K562 (cell line): ENCODE measurements at regions not wholly inside any gene's neighbourhood (a gene's known extent, or its start where the extent isn't known, plus 50 kb on each side); places are given as distances from the start of the nearest gene placed in this dataset.

Experiments used
- ATAC-seq: fragments of 200-7000 bp; cut with Tn5 transposase; 3 replicates; pipeline ENCODE4 v1.9.1; 2020; ENCODE audit warnings: moderate library complexity
- BruUV-seq: library from RNA; stranded (reverse); fragments of 400-500 nt; replicated peaks from 2 replicates; lab custom pipeline; 2021; lab: Mats Ljungman, UMichigan
- CTCF ChIA-PET: fragments of 300-600 bp; formaldehyde crosslinking; extraction: SDS; loops from one replicate; lab custom pipeline; 2021; ENCODE audit warnings: low intra/inter-chr PET ratio; lab: Yijun Ruan, JAX
- POLR2A ChIA-PET: fragments of 300-600, 350-650 bp; sonication (Branson Sonifier 250); formaldehyde crosslinking; extraction: SDS; loops from one replicate; lab custom pipeline; 2021; ENCODE audit warnings: antibody characterized with exemption, inconsistent platforms; lab: Yijun Ruan, JAX
- DNase-seq, 4 experiments: peaks; one replicate each; pipeline versions ENCODE4 v3.0.0 to v3.0.0-alpha.2; 2011 to 2018; ENCODE audit warnings: low spot score in 3 of 4, mixed read lengths in 3 of 4; ENCODE audit errors: extremely low read depth in 1 of 4
- FAIRE-seq: peaks from 2 replicates; lab custom pipeline; 2011; peaks lifted over from hg19 to GRCh38; lab: Jason Lieb, UNC
- H2AFZ ChIP-seq: 2 replicates; pipeline ENCODE4 v1.6.0; 2011; ENCODE audit warnings: low read depth, low read length, control low read depth, inconsistent platforms
- H3K27ac ChIP-seq: fragments of 200-600 bp; 3 replicates; pipeline ENCODE4 v1.8.0; 2011; ENCODE audit warnings: low read depth, mild to moderate bottlenecking, control low read depth, inconsistent platforms, low read length, moderate library complexity, mixed read lengths; ENCODE audit errors: extremely low read depth
- H3K27me3 ChIP-seq, 2 experiments: fragments of 300-600 bp in 1 of 2; 2 replicates in 1 of 2; 3 replicates in 1 of 2; pipeline versions ENCODE4 v1.6.0 to v1.8.0; 2011; ENCODE audit warnings: inconsistent platforms in 2 of 2, low read length in 2 of 2, mild to moderate bottlenecking in 1 of 2, mixed read lengths in 1 of 2, moderate library complexity in 1 of 2; ENCODE audit not compliant: control insufficient read depth in 2 of 2, insufficient read depth in 2 of 2
- H3K36me3 ChIP-seq: fragments of 300-600 bp; 3 replicates; pipeline ENCODE4 v1.8.0; 2011; ENCODE audit warnings: mild to moderate bottlenecking, low read length, inconsistent platforms; ENCODE audit not compliant: control insufficient read depth, insufficient read depth
- H3K4me1 ChIP-seq, 2 experiments: fragments of 200-600 bp in 1 of 2; replicated peaks in 1 of 2; 2 replicates in 1 of 2; 3 replicates in 1 of 2; pipeline versions ENCODE4 v1.5.1 to v1.8.0; 2011; ENCODE audit warnings: inconsistent platforms in 2 of 2, low read length in 2 of 2, mild to moderate bottlenecking in 1 of 2, mixed read lengths in 1 of 2, moderate library complexity in 1 of 2; ENCODE audit not compliant: control insufficient read depth in 2 of 2, insufficient read depth in 2 of 2
- H3K4me2 ChIP-seq: 2 replicates; pipeline ENCODE4 v1.6.1; 2011; ENCODE audit warnings: low read length, control low read depth, inconsistent platforms, mixed read lengths; ENCODE audit not compliant: insufficient read depth
- H3K4me3 ChIP-seq: fragments of 200-600 bp; sonication (generic), shearing (Covaris generic); 2 replicates; pipeline ENCODE4 v1.5.1; 2016; ENCODE audit warnings: control low read depth, inconsistent platforms
- H3K79me2 ChIP-seq: fragments of 200-600 bp; 3 replicates; pipeline ENCODE4 v1.8.0; 2011; ENCODE audit warnings: low read length, inconsistent platforms; ENCODE audit not compliant: control insufficient read depth, insufficient read depth
- H3K9ac ChIP-seq, 2 experiments: 2 replicates each; pipeline versions ENCODE4 v1.6.0 to v1.6.1; 2011; ENCODE audit warnings: low read depth in 2 of 2, low read length in 2 of 2, control low read depth in 1 of 2, inconsistent platforms in 1 of 2, mild to moderate bottlenecking in 1 of 2, mixed read lengths in 1 of 2; ENCODE audit not compliant: insufficient read depth in 1 of 2
- H3K9me1 ChIP-seq: one replicate; pipeline ENCODE4 v1.6.0; 2011; ENCODE audit warnings: inconsistent platforms, mild to moderate bottlenecking, low read length, moderate library complexity; ENCODE audit not compliant: control insufficient read depth, insufficient read depth
- H3K9me3 ChIP-seq: replicated peaks from 2 replicates; pipeline ENCODE4 v1.5.1; 2011; ENCODE audit warnings: low read depth, low read length, inconsistent platforms; ENCODE audit not compliant: control insufficient read depth, insufficient read depth
- H4K20me1 ChIP-seq: replicated peaks from 2 replicates; pipeline ENCODE4 v1.6.1; 2011; ENCODE audit warnings: low read length, inconsistent platforms, mixed read lengths; ENCODE audit not compliant: control insufficient read depth, insufficient read depth
- FOXM1 ChIP-seq, 2 experiments: fragments of 450-650 bp in 1 of 2; sonication (generic) in 1 of 2; formaldehyde crosslinking in 1 of 2; IDR thresholded peaks; 2 replicates each; pipeline versions ENCODE4 v1.6.1 to v1.9.0; 2017 to 2022; ENCODE audit warnings: low read depth in 2 of 2, mild to moderate bottlenecking in 2 of 2, missing genetic modification reagents in 1 of 2, moderate library complexity in 1 of 2
- MED1 ChIP-seq: sonication (generic); formaldehyde crosslinking; IDR thresholded peaks from 2 replicates; pipeline ENCODE4 v1.8.1; 2023; ENCODE audit warnings: missing genetic modification reagents, borderline replicate concordance
- MXI1 ChIP-seq: IDR thresholded peaks from 2 replicates; pipeline ENCODE4 v1.6.1; 2011; ENCODE audit warnings: low read depth, mild to moderate bottlenecking, improper control_type of control experiment, low read length
- RHOXF2B ChIP-seq: fragments of 250-450 bp; sonication (Bioruptor Pico); conservative IDR thresholded peaks from 2 replicates; pipeline ENCODE4 v1.5.1; 2021
- TCF7L2 ChIP-seq: fragments of 150-350 bp; IDR thresholded peaks from 2 replicates; pipeline ENCODE4 v1.6.1; 2016; ENCODE audit warnings: low read depth, mild to moderate bottlenecking, low read length, moderate library complexity
- ZBTB11 ChIP-seq, 3 experiments: fragments of 200-800 bp in 1 of 3; fragments of 250-450 bp in 1 of 3; fragments of 450-650 bp in 1 of 3; sonication (Bioruptor Pico) in 1 of 3; sonication (Bioruptor generic) in 1 of 3; formaldehyde crosslinking in 1 of 3; IDR thresholded peaks; 2 replicates each; pipeline versions ENCODE4 v1.6.1 to v1.8.0; 2016 to 2022; ENCODE audit warnings: mild to moderate bottlenecking in 2 of 3, missing genetic modification characterization in 2 of 3, missing compliant biosample characterization in 1 of 3, moderate library complexity in 1 of 3
- ZNF239 ChIP-seq: fragments of 250-450 bp; sonication (Bioruptor Pico); IDR thresholded peaks from 2 replicates; pipeline ENCODE4 v1.4.0; 2020; ENCODE audit warnings: mild to moderate bottlenecking
- WGBS: fragments of 100-300 bp; shearing (Covaris generic); methylation state at CpG from one replicate; pipeline ENCODE4 v1.1.6; 2016; ENCODE audit warnings: low coverage, mixed read lengths; ENCODE audit not compliant: insufficient coverage; ENCODE audit errors: missing lambda C conversion rate; 5-methylcytosine and 5-hydroxymethylcytosine counted together
- in situ Hi-C: fragments of 300-500 bp; cut with MboI; formaldehyde crosslinking; loops from 4 replicates; pipeline ENCODE4 v1.15.0; 2018; ENCODE audit warnings: inconsistent platforms, mixed read lengths
- intact Hi-C: fragments of 100-400 bp; cut with micrococcal nuclease; formaldehyde crosslinking; loops from 2 replicates; pipeline ENCODE4 v1.14.2; 2022
- TF ChIP-seq, protein P1 (sequence below): sonication (generic); formaldehyde crosslinking; IDR thresholded peaks from 2 replicates; pipeline ENCODE4 v1.8.0; 2022; ENCODE audit warnings: mild to moderate bottlenecking, missing genetic modification reagents

DNA sequence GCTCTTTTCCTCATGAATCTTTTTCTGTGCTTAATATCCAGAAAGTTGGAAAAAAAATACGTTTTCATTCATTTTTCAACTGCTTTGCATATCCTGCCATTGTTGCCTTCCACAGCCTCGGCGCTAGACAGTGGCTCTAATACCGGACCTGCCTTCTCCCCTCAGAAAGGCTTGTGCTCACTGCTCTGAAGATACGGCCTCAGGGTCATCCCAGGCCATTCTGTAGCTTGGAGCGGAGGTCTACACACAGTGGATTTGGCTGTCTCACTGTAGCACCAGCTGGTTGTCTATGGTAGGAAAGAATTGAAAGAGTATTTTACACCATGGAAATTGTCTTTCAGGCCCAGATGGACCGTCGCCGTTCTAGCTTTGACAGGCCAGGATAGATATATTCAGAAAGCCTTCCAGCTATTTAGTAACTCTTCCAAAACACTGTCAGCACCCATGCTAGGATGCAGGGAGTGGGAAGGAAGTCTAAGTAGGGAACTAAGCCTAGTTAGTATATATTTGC, 242.0 kb downstream of the TMEM182 start:
- in situ Hi-C loops (no loop called here), intact Hi-C loops (no loop called here)
- POLR2A ChIA-PET, result no interaction called here
- 0% methylated on average over 9 of the region's 9 CpGs for WGBS
- Histone ChIP-seq H3K27ac (no peak overlapping the region), H3K9me3 (no peaks in the 10 kb centered on the region), H2AFZ (no peak overlapping the region), H4K20me1 (no peaks in the 10 kb centered on the region), H3K4me2 (no peak overlapping the region), H3K4me1 (no peaks in the 10 kb centered on the region), H3K79me2 (no peaks in the 10 kb centered on the region), H3K9me1 (no peaks in the 10 kb centered on the region), H3K27me3 (peaks cover 0 to 2% of the 10 kb centered on the region in 2 experiments; a peak in 1 of 5 replicates), H3K36me3 (no peaks in the 10 kb centered on the region), H3K9ac (no peak overlapping the region), H3K4me3 (no peak overlapping the region)
- BruUV-seq, result no TSS peak
- no peak for DNase-seq
- CTCF ChIA-PET, result no interaction called here
- no peak for TF ChIP-seq MED1 (CRISPR knock-in tag)
- TF ChIP-seq, protein P1, sequence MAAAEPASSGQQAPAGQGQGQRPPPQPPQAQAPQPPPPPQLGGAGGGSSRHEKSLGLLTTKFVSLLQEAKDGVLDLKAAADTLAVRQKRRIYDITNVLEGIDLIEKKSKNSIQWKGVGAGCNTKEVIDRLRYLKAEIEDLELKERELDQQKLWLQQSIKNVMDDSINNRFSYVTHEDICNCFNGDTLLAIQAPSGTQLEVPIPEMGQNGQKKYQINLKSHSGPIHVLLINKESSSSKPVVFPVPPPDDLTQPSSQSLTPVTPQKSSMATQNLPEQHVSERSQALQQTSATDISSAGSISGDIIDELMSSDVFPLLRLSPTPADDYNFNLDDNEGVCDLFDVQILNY (CRISPR knock-in tag), result no peak
- TF ChIP-seq RHOXF2B (CRISPR knock-in tag), result no peak
- ATAC-seq, result no peak
- FAIRE-seq, result no peak

- peaks cover 0 to 2% of the 10 kb centered on the region in 2 experiments; a peak in 1 of 5 replicates for H3K27me3 ChIP-seq
- 0% methylated on average over 2 of the region's 2 CpGs for WGBS
- H2AFZ ChIP-seq, result no peak overlapping the region
- no peaks in the 10 kb centered on the region for H3K9me3 ChIP-seq
- TF ChIP-seq ZNF239 (no peak), MXI1 (no peak), ZBTB11 (CRISPR knock-in tag; IDR thresholded peaks at IDR 0.05) (no peak), FOXM1 (IDR thresholded peaks at IDR 0.05; ENCODE audit: low read depth) (no peak), FOXM1 (CRISPR knock-in tag; IDR thresholded peaks at IDR 0.05; ENCODE audit: low read depth) (no peak), TCF7L2 (no peak)
- POLR2A ChIA-PET, result interaction anchor here (1.1 kb wide), 1 partner anchor 54 kb away, joined by 3 read pairs; no protein-coding TSS in a partner anchor
- intact Hi-C loops (no loop called here), in situ Hi-C loops (no loop called here)
- H4K20me1 ChIP-seq, result no peaks in the 10 kb centered on the region
- no peaks in the 10 kb centered on the region for H3K4me1 ChIP-seq
- H3K4me2 ChIP-seq, result no peak overlapping the region
- no peaks in the 10 kb centered on the region for H3K36me3 ChIP-seq
- H3K4me3 ChIP-seq, result no peak overlapping the region
- DNase-seq, result no peak
- no TSS peak for BruUV-seq
- no peaks in the 10 kb centered on the region for H3K9me1 ChIP-seq
- no peaks in the 10 kb centered on the region for H3K79me2 ChIP-seq
- FAIRE-seq, result no peak
- no peak for ATAC-seq
- no peak overlapping the region for H3K27ac ChIP-seq
- CTCF ChIA-PET, result no interaction called here
- H3K9ac ChIP-seq, result no peak overlapping the region
Measured at GRCh38 chr2:103004426-103004942, 242.7 kb downstream of the TMEM182 start.
